Natural killer cell (primary cell): ENCODE measurements at regions not wholly inside any gene's neighbourhood (a gene's known extent, or its start where the extent isn't known, plus 50 kb on each side); places are given as distances from the start of the nearest gene placed in this dataset.

Experiments used
- ATAC-seq, 3 donors: fragments of 150-1000 bp in 2 of 3; fragments of 200-7000 bp in 1 of 3; cut with Tn5 transposase; 1 replicate in 1 of 3; 2 replicates in 2 of 3; pipeline ENCODE4 v1.10.0; 2021; ENCODE audit warnings: mild to moderate bottlenecking in 2 of 3, moderate library complexity in 2 of 3
- DNase-seq, 2 donors: peaks; one replicate each; pipeline versions ENCODE4 v3.0.0 to v3.0.0-alpha.2; 2013 to 2021; ENCODE audit warnings: mixed read lengths in 1 of 2
- H3K27ac ChIP-seq: one replicate; pipeline ENCODE4 v1.5.1; 2013; ENCODE audit warnings: mild to moderate bottlenecking, low read length
- H3K27me3 ChIP-seq: one replicate; pipeline ENCODE4 v1.6.1; 2013; ENCODE audit warnings: low read length; ENCODE audit not compliant: control insufficient read depth, insufficient read depth
- H3K36me3 ChIP-seq: one replicate; pipeline ENCODE4 v1.6.1; 2013; ENCODE audit warnings: low read length; ENCODE audit not compliant: control insufficient read depth, insufficient read depth
- H3K4me1 ChIP-seq: one replicate; pipeline ENCODE4 v1.6.1; 2013; ENCODE audit warnings: low read length; ENCODE audit not compliant: control insufficient read depth, insufficient read depth
- H3K4me3 ChIP-seq: one replicate; pipeline ENCODE4 v1.5.1; 2013; ENCODE audit warnings: low read length
- H3K9me3 ChIP-seq: one replicate; pipeline ENCODE4 v1.6.1; 2013; ENCODE audit warnings: low read length; ENCODE audit not compliant: control insufficient read depth, insufficient read depth
- H3K27ac Mint-ChIP-seq, 2 donors: one replicate each; pipeline ENCODE4 v1.8.0; 2022; ENCODE audit warnings: mild to moderate bottlenecking in 2 of 2, mixed read lengths in 2 of 2, moderate library complexity in 1 of 2
- H3K27me3 Mint-ChIP-seq, 2 donors: one replicate each; pipeline ENCODE4 v1.8.0; 2022; ENCODE audit warnings: low read depth in 2 of 2, mixed read lengths in 2 of 2
- H3K36me3 Mint-ChIP-seq: one replicate; pipeline ENCODE4 v1.8.0; 2022; ENCODE audit warnings: mixed read lengths
- H3K4me1 Mint-ChIP-seq, 2 donors: one replicate each; pipeline ENCODE4 v1.8.0; 2022; ENCODE audit warnings: mixed read lengths in 2 of 2
- H3K4me3 Mint-ChIP-seq: one replicate; pipeline ENCODE4 v1.8.0; 2022; ENCODE audit warnings: mild to moderate bottlenecking, moderate library complexity, mixed read lengths
- H3K9me3 Mint-ChIP-seq, 2 donors: one replicate each; pipeline ENCODE4 v1.8.0; 2022; ENCODE audit warnings: mixed read lengths in 2 of 2
- CTCF ChIP-seq: fragments of 200-600 bp; IDR thresholded peaks from one replicate; pipeline ENCODE4 v1.8.0; 2022; ENCODE audit warnings: antibody characterized with exemption
- WGBS: methylation state at CpG from one replicate; pipeline ENCODE4 v1.1.7; 2013; ENCODE audit warnings: missing lambda C conversion rate; ENCODE audit not compliant: insufficient coverage; 5-methylcytosine and 5-hydroxymethylcytosine counted together
- intact Hi-C: fragments of 100-400 bp; cut with micrococcal nuclease; formaldehyde crosslinking; loops from one replicate; pipeline ENCODE4 v1.14.2; 2022

GRCh38 chr10:85266808-85267207 is 938.4 kb downstream of the CCSER2 start:
- no peak for ATAC-seq
- no peaks in the 10 kb centered on the region for H3K4me1 ChIP-seq
- DNase-seq: no peak
- Mint-ChIP-seq H3K4me1 (no peaks in the 10 kb centered on the region), H3K27me3 (no peaks in the 10 kb centered on the region), H3K36me3 (peaks cover 8% of the 10 kb centered on the region), H3K4me3 (no peak overlapping the region), H3K27ac (no peak overlapping the region), H3K9me3 (peaks cover 11 to 26% of the 10 kb centered on the region in 2 donors)
- no peaks in the 10 kb centered on the region for H3K36me3 ChIP-seq
- no peak for TF ChIP-seq CTCF
- no peak overlapping the region for H3K27ac ChIP-seq
- no peaks in the 10 kb centered on the region for H3K27me3 ChIP-seq
- intact Hi-C loops: no loop called here
- no peak overlapping the region for H3K4me3 ChIP-seq
- WGBS: 80% methylated on average over 1 of the region's 1 CpG
- no peaks in the 10 kb centered on the region for H3K9me3 ChIP-seq

DNA sequence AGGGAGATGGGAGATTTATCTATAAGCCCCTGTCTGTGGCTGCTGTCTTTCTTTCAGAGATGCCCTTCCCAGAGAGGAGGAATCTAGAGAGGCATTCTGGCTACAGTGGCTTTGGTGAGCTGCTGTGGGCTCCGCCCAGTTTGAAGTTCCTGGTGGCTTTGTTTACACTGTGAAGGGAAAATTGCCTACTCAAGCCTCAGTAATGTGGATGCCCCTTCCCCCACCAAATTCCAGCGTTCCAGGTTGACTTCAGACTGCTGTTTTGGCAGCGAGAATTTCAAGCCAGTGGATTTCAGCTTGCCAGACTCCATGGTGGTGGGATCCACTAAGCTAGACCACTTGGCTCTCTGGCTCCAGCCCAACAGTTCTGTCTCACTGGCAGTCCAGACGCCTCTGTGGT is 951.6 kb downstream of the CCSER2 start:
- no peak for TF ChIP-seq CTCF
- Histone ChIP-seq H3K27ac (no peak overlapping the region), H3K4me3 (no peak overlapping the region), H3K9me3 (no peaks in the 10 kb centered on the region), H3K27me3 (no peaks in the 10 kb centered on the region), H3K36me3 (no peaks in the 10 kb centered on the region), H3K4me1 (no peaks in the 10 kb centered on the region)
- H3K4me1 Mint-ChIP-seq: no peaks in the 10 kb centered on the region
- 70% methylated on average over 4 of the region's 4 CpGs for WGBS
- H3K36me3 Mint-ChIP-seq: no peaks in the 10 kb centered on the region
- ATAC-seq (no peak), DNase-seq (no peak)
- H3K9me3 Mint-ChIP-seq: peaks cover 2 to 8% of the 10 kb centered on the region in 2 donors
- H3K27ac Mint-ChIP-seq: no peak overlapping the region
- intact Hi-C loops: no loop called here
- H3K4me3 Mint-ChIP-seq: no peak overlapping the region
- H3K27me3 Mint-ChIP-seq: no peaks in the 10 kb centered on the region

DNA sequence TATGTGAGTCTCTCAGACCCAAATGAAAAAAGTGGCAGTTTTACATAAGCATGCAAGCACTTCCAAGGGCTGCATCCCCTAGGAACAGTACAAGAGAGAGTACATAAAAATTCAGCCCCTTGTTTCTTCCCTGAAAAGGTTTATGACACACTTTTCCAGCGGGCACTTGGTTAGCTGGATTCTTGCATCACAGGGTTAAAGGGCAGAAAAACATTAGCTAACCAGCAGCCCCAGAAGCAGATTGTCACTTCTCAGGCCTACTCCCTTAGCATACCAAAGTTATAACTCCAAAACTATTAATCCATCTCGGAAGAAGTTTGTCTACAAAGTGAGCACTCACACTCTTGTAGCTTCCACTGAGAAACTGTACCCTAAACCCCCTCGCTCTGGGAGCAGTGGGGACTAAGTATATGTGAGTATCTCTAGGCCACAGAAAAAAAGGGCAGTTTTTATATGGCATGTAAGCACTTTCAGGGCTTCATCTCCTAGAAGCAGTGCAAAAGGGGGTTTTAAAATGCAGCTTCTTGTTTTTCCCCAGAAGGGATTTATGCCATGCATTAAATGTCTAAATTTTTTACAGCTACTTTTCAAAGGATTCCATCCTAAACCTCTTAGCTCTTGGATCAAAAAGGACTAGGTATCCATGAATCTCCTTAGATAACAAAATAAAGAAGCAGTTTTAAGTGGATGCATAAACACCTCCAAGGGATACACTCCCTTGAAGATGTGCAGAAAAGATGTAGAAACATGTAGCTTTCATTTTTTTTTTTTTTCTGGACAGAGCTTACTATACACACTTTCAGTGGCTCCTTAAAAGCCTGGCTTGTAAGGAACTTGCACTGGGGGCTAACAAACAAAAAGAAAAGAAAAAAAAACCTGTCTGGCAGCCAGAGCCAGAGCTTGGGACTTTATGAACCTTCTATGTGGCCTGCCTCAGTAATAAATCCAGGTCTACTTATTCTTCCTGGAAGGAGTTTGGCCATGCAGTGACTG is 956.7 kb downstream of the CCSER2 start:
- TF ChIP-seq CTCF: no peak
- Histone ChIP-seq H3K27me3 (no peaks in the 10 kb centered on the region), H3K27ac (no peak overlapping the region), H3K4me1 (no peaks in the 10 kb centered on the region), H3K36me3 (no peaks in the 10 kb centered on the region), H3K9me3 (no peaks in the 10 kb centered on the region), H3K4me3 (no peak overlapping the region)
- Mint-ChIP-seq H3K4me3 (no peak overlapping the region), H3K9me3 (peaks cover 10 to 24% of the 10 kb centered on the region in 2 donors), H3K27me3 (no peaks in the 10 kb centered on the region), H3K36me3 (peaks cover 8% of the 10 kb centered on the region), H3K27ac (no peak overlapping the region), H3K4me1 (no peaks in the 10 kb centered on the region)
- intact Hi-C loops: no loop called here
- WGBS: 70% methylated on average over 3 of the region's 3 CpGs
- ATAC-seq (no peak), DNase-seq (no peak)
